Panc1 (cell line): ENCODE measurements at regions not wholly inside any gene's neighbourhood (a gene's known extent, or its start where the extent isn't known, plus 50 kb on each side); places are given as distances from the start of the nearest gene placed in this dataset.

Source experiments
- ATAC-seq: fragments of 200-7000 bp; cut with Tn5 transposase; 2 replicates; pipeline ENCODE4 v1.9.1; 2020; ENCODE audit warnings: mild to moderate bottlenecking, moderate library complexity
- BruUV-seq: library from RNA; stranded (reverse); fragments of 400-500 nt; replicated peaks from 2 replicates; lab custom pipeline; 2021; lab: Mats Ljungman, UMichigan
- CTCF ChIA-PET: fragments of 300-600 bp; sonication (Branson Sonifier 250); formaldehyde crosslinking; loops from one replicate; lab custom pipeline; 2022; ENCODE audit warnings: antibody characterized with exemption; lab: Charles Lee
- POLR2A ChIA-PET: fragments of 300-600 bp; sonication (Branson Sonifier 250); formaldehyde crosslinking; loops from one replicate; lab custom pipeline; 2022; ENCODE audit warnings: antibody characterized with exemption; lab: Charles Lee
- DNase-seq: peaks from one replicate; pipeline ENCODE4 v3.0.0-alpha.2; 2010; ENCODE audit warnings: low read depth, low spot score
- H3K27ac ChIP-seq: 2 replicates; pipeline ENCODE4 v1.5.1; 2011; ENCODE audit warnings: mild to moderate bottlenecking, low read length, inconsistent platforms
- H3K27me3 ChIP-seq: fragments of 200-500 bp; sonication (Bioruptor generic); 2 replicates; pipeline ENCODE4 v1.6.0; 2014; ENCODE audit warnings: low read length, inconsistent platforms; ENCODE audit not compliant: control insufficient read depth, insufficient read depth
- H3K36me3 ChIP-seq: fragments of 200-500 bp; sonication (Bioruptor generic); 2 replicates; pipeline ENCODE4 v1.5.1; 2014; ENCODE audit warnings: inconsistent platforms, mild to moderate bottlenecking, low read length, moderate library complexity; ENCODE audit not compliant: control insufficient read depth, insufficient read depth
- H3K4me1 ChIP-seq: 2 replicates; pipeline ENCODE4 v1.5.1; 2011; ENCODE audit warnings: inconsistent platforms, mild to moderate bottlenecking, low read length, moderate library complexity; ENCODE audit not compliant: control insufficient read depth, insufficient read depth
- H3K4me3 ChIP-seq, 2 experiments: 2 replicates each; pipeline ENCODE4 v1.5.1; 2011 to 2012; ENCODE audit warnings: low read depth in 2 of 2, low read length in 2 of 2, mild to moderate bottlenecking in 2 of 2, inconsistent platforms in 1 of 2, moderate library complexity in 1 of 2
- H3K9me3 ChIP-seq: fragments of 200-500 bp; sonication (Bioruptor generic); 2 replicates; pipeline ENCODE4 v1.5.1; 2014; ENCODE audit warnings: low read depth, mild to moderate bottlenecking, inconsistent platforms, low read length, moderate library complexity; ENCODE audit not compliant: control insufficient read depth, insufficient read depth
- CTCF ChIP-seq: fragments of 450-650 bp; IDR thresholded peaks from 2 replicates; pipeline ENCODE4 v1.5.1; 2017; ENCODE audit warnings: mild to moderate bottlenecking
- POLR2AphosphoS5 ChIP-seq: IDR thresholded peaks from 2 replicates; pipeline ENCODE4 v1.6.1; 2012; ENCODE audit warnings: mild to moderate bottlenecking, low read depth, low read length, moderate library complexity
- REST ChIP-seq, 2 experiments: IDR thresholded peaks; 2 replicates each; pipeline ENCODE4 v1.6.1; 2011 to 2012; ENCODE audit warnings: low read depth in 2 of 2, control low read depth in 1 of 2, low read length in 1 of 2, mild to moderate bottlenecking in 1 of 2, moderate library complexity in 1 of 2; ENCODE audit not compliant: insufficient read depth in 1 of 2
- SIN3A ChIP-seq: IDR thresholded peaks from 2 replicates; pipeline ENCODE4 v1.6.1; 2012; ENCODE audit warnings: low read depth, mild to moderate bottlenecking, low read length, moderate library complexity, borderline replicate concordance; ENCODE audit not compliant: insufficient read depth
- TCF7L2 ChIP-seq: IDR thresholded peaks from 2 replicates; pipeline ENCODE4 v1.6.1; 2011; ENCODE audit warnings: mild to moderate bottlenecking, low read depth, low read length, inconsistent platforms
- in situ Hi-C: cut with HindIII; loops from 2 replicates; pipeline ENCODE4 v1.10.0; 2016; ENCODE audit warnings: low sequenced_read_pairs, low pct_unique_long_range_greater_than_20kb
- intact Hi-C: fragments of 100-400 bp; cut with micrococcal nuclease; formaldehyde crosslinking; loops from one replicate; pipeline ENCODE4 v1.10.0; 2022; ENCODE audit not compliant: unreplicated experiment

GRCh38 chr10:53713431-53713830, 940.8 kb upstream of the MBL2 start:
- no peaks in the 10 kb centered on the region for H3K4me1 ChIP-seq
- in situ Hi-C loops = no loop called here
- CTCF ChIA-PET = no interaction called here

GRCh38 chr10:53702489-53702888, 929.9 kb upstream of the MBL2 start:
- CTCF ChIA-PET = no interaction called here

More at GRCh38 chr10:53713431-53713830, 940.8 kb upstream of the MBL2 start:
- Histone ChIP-seq H3K36me3 (no peaks in the 10 kb centered on the region), H3K4me3 (no peak overlapping the region), H3K27me3 (no peaks in the 10 kb centered on the region), H3K27ac (no peak overlapping the region), H3K9me3 (no peaks in the 10 kb centered on the region)
- intact Hi-C loops = no loop called here
- no peak for DNase-seq
- TF ChIP-seq TCF7L2 (no peak), POLR2AphosphoS5 (no peak), REST (IDR thresholded peaks at IDR 0.05; ENCODE audit: insufficient read depth in 1 of 2, low read depth in 2 of 2, low read length in 1 of 2) (no peak), CTCF (no peak), SIN3A (no peak)
- no TSS peak for BruUV-seq
- POLR2A ChIA-PET = no interaction called here
- ATAC-seq = no peak

More at GRCh38 chr10:53702489-53702888, 929.9 kb upstream of the MBL2 start:
- intact Hi-C loops (no loop called here), in situ Hi-C loops (no loop called here)
- H3K9me3 ChIP-seq = no peaks in the 10 kb centered on the region
- DNase-seq (no peak), ATAC-seq (no peak)
- no peaks in the 10 kb centered on the region for H3K27me3 ChIP-seq
- no peak overlapping the region for H3K27ac ChIP-seq
- no peaks in the 10 kb centered on the region for H3K36me3 ChIP-seq
- no peaks in the 10 kb centered on the region for H3K4me1 ChIP-seq
- BruUV-seq = no TSS peak
- POLR2A ChIA-PET = no interaction called here
- no peak for TF ChIP-seq SIN3A
- no peak for TF ChIP-seq TCF7L2
- no peak for TF ChIP-seq REST (IDR thresholded peaks at IDR 0.05; ENCODE audit: insufficient read depth in 1 of 2, low read depth in 2 of 2, low read length in 1 of 2)
- no peak for TF ChIP-seq CTCF
- no peak for TF ChIP-seq POLR2AphosphoS5
- no peak overlapping the region for H3K4me3 ChIP-seq
